GM21360 (cell line): ENCODE measurements at regions not wholly inside any gene's neighbourhood (a gene's known extent, or its start where the extent isn't known, plus 50 kb on each side); places are given as distances from the start of the nearest gene placed in this dataset.

Experiments
- ATAC-seq: cut with Tn5 transposase; IDR thresholded peaks from one replicate; pipeline ENCODE4 v1.9.1; 2021; ENCODE audit warnings: mild to moderate bottlenecking, moderate library complexity; ENCODE audit not compliant: unreplicated experiment

DNA sequence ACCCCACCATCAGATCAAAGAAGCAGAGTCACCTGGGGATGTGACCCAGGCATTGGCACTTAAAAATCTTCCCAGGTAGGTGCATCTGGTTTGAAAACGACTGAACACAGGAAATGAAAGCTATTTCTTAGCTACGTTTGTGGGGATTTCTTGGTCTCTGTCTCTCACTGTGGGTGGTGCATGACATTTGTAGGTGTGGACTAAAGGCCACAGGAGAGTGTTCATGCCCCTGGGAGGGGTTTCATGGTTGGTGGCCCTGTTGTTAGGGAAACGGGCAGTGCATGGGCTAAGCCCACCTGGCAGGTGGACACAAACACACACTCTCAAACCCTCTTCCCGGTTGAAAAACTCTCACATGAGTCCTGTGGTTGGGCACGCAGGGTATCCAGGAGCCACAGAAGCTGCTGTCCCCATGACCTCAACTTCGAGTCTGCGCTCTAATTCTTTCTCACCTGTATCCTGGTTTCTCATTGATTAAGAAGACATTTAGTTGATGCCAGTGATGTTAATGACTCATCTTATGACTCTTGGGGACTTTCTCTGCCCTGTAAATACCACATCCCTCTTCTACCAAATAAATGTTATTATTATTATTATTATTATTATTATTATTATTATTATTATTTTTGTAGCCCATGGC is 119.4 kb downstream of the MRPS6 start:
- ATAC-seq = no peak

DNA sequence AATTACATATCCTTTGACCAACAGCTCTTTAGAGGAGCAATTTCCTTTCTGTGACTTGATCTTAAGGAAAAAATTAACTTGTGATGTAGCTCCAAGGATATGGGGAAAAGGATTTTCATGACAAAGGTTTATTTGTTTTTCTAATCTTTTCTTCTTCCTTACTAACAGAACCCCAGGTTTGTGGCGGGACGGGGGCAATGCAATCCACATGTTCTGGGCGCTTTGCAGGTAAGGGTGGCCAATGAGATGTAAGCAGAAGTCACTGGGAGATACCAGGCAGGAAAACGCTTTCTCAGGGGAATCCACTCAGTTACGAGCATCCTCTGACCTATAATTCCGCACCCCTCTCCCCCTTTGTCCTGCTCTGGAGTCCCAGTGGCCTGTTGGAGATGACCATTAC is 122.0 kb downstream of the MRPS6 start:
- no peak for ATAC-seq

DNA sequence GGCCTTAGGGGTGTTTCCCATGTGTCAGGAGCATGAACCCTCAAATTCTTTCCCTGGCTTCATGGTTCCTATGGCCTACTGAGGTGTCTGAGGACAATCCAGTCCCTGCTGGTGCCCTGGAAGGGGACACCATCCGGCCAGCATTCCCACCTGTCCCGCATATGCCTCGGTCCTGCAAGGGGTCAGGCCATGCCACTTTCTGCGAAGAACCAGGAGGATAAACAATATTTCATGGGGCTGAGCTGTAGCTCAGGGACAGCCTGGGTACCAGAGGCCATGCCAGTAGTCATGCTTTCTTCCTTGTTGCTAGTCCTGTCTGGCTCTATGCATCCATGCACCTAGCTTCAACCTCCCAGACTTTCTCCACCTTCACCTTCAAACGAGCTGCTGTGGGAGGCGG is 123.6 kb downstream of the MRPS6 start:
- ATAC-seq = no peak

DNA sequence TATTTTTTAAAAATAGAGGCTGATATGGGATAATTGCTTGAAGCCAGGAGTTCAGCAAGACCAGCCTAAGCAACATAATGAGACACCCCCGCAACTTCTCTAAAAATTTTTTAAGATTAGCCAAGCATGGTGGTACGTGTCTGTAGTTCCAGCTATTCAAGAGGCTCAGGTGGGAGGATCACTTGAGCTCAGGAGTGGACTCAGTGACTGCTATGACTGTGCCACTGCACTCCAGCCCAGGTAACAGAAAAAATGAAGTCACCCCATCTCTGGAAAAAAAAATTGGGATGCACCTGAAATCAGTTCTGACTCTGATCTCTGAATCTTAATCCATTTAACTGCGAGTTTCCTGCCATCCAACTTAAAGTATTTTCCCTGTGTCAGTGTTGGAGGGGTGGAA is 124.2 kb downstream of the MRPS6 start:
- ATAC-seq = no peak

DNA sequence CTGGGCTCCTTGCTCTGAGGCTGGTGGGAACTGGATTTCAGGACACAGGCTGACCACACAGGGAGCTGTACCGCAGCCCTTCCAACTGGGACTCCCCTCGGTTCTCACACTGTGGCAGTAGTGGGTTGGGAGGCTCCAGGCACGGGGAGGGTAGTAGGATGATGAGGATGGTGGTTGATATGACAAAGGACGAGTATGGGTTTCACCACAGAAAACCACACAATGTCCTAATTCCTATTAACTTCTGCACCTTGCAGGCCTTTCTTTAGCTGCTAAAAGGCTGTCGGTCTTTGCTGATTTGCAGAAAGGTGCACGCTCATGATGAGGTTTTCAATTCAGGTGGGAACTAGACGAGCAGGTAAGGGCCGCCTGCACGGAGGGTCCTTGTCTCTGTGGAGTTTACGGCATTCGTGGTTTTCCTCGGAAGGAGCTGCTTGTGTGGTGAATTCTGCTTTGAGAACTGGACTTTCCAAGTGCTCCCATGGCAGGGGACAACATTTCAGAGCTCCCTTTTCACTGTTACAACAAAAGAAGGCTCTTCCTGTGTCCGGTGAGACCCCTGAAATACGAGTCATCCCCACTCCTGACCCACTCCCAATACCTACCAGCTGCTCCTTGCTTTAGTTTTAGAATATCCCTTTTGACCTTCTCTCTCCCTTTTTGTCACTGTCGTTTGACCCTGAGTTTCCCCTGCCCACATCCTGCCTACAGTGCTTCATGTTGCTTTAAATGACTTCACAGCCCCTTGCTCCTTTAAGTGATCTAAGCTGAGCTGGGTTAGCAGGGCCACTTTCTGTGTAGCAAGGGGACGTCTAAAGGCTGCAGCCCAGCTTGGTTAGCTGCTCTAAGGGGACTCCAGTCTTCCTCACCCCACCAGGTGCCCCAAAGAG is 125.1 kb downstream of the MRPS6 start:
- ATAC-seq = no peak

DNA sequence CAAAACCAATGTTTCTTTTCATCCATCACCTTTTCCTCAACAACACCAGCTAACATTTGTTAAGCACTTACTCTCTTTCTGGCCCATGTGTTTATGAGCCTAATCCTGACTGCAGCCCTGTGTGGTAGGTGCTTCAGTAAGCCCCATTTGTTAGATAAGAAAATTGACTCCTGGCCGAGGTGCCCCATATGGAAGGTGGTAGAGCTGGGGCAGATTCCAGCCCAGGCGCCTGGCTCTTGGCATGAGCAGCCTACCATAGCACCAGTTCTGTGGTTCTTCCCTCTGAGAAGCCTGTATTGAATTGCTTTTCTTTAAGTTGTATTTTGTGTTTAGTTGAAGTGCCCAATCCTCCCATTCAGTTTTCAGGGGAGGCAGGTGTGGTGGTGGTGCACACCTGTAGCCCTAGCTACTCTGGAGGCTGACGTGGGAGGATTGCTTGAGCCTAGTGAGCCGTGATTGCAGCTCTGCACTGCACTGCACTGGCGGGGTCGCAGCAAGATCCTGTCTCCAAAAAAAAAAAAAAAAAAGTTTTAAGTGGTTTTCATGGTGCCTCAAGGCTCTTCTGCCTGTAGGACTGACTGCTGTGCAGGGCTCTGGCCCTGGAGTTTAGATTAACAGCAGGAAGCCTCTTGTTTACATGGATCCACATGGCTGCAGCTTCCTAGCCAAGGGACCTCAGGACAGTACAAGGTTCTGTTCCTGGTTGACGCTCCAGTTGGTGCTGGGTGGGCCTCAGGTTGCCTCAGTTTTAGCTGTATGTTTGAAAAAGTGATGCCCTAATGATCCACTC is 125.9 kb downstream of the MRPS6 start:
- no peak for ATAC-seq

DNA sequence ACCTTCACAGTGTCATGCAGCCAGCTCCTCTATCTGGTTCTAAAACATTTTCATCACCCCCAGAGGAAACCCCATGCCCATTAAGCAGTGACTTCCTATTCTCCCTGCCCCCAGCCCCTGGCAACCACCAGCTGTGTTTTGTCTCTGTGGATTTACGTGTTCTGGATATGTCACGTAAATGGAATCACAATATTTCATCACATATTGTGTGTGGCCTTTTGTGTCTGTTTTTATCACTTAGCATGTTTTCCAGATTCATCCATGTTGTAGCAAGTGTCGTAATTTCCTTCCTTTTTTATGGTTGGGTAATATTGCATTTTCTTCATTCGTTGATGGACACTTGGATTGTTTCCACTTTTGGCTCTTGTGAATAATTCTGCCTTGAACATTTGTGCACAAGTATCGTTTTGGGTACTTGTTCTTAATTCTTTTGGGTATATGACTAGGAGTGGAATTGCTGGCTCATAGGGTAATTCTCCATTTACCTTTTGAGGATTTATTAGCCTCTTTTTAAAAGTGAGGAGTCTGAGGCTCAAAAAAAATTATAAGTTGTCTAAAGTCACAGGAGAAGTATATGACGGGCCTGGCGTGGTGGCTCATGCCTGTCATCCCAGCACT is 127.0 kb downstream of the MRPS6 start:
- no peak for ATAC-seq

DNA sequence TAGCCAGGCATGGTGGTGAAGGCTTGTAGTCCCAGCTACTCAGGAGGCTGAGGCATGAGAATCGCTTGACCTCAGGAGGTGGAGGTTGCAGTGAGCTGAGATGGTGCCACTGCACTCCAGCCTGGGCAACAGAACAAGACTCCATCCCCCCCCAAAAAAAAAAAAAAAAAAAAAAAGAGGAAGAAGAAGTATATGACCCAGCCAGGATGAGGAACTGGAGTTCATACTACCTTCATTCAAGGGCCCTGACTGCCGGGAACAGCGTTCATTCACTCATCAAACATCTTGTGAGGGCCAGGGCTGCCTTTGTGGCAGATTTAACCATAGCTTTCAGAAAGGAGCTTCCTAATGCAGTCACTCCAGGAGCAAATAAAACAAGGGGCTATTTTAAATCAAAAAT is 127.6 kb downstream of the MRPS6 start:
- no peak for ATAC-seq

DNA sequence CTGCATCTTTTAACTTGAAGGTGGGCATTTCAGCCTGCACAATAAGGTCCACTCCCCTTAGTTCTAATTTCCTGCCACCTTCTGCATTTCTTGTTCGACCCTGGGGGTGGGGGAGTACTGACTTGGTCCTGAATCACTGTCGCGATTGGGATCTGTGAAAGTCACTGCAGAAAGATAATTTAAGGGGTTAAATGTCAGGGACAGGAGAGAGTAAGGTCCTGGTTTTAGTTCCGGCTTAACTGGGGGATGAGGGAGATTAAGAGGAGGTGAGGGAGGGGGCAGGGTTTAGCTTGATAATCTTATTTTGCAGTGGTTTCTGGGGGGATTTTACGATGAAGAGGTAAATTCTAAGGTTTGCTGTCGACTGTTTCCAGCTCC is 128.1 kb downstream of the MRPS6 start:
- ATAC-seq = no peak

DNA sequence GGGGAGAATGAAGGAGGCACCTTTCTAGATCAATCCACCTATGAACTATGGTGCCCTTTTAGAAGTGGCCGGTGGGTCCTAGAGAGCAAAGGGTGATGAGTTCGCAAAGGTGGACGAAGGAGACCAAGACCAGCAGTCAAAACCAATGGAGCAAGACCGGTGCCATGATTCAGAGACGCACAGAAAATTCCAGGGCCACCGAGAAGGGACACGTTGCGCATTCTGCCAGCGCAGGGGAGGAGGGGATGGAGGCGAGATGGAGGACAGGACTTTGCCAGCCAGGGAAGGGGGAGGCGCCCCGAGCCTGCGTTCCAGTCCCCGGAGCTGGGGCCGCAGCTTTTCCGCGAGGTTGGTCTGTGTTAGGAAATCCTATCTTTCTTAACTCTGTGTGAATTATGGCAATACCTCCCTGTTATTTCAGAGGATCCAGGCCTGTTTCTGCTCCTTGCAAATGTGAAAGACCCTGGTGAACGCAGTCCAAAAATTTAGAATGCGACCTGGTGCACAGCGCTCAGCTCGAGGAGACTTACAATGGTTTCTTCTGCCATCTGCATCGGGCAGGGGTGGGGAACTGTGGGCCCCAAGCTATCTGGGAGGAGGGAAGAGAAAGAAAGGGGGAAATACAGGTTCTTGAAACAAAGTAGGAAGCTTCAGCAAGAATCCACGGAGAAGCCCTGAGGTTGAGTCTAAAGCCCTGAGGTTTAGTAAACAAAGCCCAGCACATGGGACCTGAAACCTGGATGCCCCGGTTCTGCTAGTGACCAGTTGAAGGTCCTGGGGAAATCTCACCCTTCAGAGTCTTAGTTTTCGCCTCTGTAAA is 129.4 kb downstream of the MRPS6 start:
- ATAC-seq = no peak

DNA sequence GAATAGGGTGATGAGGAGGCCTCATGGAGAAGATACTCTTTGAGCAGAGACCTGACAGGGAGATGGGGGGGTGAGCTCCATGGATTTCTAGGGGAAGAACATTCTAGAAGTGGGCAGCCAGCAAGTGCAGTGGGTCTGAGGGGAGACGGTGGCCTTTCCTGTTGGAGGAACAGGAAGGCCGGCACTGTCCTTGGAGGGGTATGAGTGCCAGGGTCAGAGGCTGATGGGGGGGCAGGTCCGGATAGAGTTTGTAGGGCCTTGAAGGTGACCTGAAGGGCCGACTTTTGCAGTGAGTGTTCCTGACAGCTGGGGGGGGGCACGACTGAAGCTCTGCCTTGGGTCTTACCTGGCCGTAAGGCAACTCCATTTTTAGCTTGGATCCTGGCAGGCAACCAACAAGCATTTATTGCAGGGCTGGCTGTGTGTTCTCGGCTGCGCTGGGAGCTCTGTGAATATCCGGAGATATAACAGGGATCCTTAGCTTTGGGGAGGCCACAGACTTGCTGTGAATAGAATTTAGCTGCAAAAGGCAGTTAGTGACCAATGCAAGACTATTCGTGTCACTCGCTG is 130.6 kb downstream of the MRPS6 start:
- ATAC-seq = no peak

DNA sequence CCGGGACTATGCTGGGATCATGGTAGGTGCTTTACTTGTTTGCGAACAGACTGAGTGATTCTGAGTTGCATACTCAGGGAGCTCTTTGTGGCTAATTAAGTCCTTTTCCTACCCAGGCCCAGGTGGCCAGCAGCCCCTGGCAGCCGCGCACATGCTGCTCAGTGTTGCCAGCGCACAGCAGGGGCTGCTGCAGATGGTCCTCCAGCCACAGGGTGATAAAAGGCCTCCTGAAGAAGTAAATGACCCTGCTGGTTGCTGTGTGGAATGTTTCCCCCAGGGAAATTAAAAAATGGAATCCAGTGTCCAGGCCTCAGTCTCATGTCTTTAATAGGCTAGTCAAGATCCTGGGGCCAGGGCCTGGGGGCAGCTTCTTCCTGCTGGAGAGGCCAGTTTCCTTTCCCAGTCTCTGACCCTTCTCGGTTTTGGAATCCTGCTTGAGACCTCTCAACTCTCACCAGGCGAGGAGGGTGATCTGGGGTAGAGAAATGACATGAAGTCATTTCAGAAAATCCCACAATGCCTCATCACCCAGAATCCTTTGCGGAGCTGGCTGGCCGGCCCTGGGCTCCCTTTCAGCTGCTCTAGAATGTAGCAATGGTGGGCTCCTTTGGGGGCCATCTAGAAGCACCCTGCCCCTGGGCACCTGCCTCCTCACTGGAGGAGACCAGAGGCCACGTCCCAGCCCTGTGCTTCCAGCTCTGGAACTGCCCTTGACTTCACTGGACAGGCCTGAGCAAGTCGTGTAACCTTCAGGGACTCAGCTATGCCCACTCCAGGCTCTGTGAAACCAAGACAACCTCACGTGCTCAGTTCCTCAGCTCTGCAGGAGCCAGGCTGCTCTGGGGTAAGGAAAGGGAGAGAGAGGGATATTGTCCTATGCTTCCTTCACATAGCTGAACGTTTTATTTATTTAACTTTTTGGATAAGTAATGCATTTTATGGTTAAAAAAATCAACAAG is 131.4 kb downstream of the MRPS6 start:
- ATAC-seq = no peak

DNA sequence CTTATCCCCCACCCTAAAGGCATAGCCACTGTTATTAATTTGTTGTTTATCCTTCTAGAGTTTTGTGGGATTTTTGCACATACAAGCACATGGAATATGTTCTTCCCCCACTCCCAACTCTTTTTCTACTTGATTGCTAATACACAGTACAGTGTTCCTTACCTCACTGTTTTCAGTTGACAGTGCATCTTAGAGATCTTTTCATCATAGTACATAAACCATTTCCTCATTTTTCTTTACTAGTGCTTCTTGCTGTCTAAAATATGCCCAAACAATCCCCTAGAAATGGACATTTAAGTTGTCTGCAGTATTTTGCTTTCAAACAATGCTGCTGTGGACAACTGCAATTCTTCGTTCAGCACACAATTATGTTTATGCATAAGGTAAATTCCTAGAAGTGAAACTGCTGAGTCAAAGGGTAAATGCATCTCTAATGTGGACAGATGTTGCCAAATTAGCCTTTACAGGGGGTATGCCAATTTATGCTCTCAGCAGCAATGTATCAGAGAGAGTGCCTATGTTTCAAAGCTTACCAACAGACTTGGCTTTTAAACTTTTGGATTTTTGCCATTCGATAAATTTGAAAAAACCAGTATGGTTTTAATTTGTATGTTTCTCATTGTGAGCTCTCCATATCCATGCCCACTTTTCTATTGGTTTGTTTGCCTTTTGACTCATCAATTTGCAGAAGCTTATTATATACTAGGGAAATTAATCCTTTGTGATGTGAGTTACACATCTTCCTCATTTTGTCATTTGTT is 132.6 kb downstream of the MRPS6 start:
- no peak for ATAC-seq

DNA sequence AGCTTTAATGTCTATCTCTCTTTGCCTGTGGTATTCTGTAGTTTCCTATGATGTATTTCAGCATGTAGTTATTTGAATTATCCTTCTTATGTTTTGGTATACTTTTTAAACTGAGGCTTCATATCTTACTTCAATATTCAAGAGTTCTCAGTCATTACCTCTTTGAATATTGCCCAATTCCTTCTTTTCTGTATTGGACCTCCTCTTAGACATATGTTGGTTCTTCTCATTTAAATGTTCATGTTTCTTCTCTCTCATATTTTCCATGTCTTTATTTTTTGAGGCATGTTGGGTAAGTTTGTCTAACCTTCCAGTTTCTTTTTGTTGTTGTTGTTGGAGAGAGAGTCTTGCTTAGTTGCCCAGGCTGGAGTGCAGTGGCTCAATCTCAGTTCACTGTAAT is 140.6 kb downstream of the MRPS6 start:
- no peak for ATAC-seq

DNA sequence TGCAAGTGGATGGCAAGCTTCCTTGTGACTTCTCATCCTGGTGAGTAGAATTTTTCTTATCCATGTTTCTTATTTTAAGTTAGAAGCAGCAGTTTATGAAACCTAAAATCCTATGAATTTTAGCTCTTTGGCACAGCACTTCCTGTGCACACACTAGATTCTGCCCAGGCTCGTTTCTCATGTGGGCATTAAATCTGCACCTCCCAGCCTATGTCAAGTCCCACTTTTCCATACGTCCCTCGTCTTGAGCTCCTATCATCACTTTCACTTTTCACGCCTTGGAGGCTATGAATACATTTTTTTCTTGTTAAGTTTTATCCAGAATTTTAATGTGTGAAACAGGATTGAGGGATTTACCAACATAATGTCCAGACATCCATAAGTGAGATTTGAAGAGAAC is 142.1 kb downstream of the MRPS6 start:
- no peak for ATAC-seq

DNA sequence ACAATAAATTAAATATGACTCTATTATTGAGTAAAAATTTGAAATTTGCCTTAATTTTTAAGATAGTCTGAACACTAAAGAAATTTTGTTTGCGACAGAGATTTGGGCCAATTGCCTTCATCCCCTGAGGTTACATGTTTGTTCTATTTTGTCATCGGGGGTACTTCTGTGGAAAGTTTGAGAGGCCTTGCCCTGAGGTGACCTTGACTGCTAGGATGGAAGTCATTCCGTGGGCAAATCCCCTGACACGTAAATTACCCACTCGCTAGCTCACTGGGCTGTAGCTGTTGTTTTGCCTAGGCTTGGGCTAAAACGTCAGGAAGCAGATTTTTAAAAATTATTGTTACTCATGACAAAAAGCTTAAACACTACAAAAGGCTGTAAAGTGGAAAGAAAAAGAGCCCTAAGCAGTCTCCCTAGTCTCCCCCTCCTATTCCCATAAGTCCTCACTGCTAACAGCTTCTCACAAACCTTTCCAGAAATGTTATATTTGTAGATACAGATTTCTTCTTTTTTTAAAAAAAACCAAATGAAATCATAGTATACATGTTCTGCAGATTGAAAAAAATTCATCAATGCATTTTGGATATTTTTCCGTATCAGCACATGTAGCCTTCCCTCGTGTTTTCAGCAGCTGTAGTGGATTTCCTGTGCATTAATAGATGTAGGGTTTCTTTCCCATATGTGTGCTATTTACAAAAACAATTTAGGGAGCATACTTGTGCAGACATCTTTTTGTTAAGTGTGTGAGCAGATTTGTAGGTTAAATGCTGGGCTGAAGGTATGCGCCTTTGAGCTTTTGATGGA is 142.7 kb downstream of the MRPS6 start:
- ATAC-seq = no peak

DNA sequence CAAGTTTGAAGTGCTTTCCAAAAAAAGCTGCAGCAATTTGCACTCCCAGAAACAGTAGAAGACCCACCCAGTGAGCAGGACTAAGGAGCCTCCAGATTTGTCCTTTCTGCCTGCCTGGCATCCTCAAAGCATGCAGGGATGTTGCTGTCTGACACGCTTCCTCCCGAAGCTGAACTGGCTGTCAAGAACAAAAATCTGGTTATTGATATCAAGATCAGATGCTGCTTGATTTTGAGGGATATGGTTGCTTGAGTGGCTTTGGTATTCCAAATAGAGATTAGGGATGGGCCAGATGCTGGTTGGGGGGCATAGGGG is 143.3 kb downstream of the MRPS6 start:
- ATAC-seq = no peak

DNA sequence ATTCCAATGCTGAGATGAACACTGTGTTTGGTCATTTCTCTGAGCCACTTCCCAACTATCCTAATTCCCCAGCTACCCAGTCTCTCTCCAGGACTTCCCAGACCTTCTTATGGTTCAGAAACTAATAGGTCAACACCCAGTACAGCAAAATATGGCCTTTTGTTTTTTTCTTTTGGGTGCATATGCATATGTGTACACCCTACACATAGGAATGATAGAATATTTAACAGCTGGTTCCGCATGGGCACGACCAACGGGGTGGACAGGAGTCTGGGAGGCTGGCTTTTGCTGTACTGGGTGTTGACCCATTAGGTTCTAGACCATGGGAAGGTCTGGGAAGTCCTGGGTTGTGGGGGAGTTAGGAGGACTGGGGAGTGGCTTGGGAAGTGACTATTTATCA is 143.9 kb downstream of the MRPS6 start:
- no peak for ATAC-seq
